ENCODE measurements at regions not wholly inside any gene's neighbourhood (a gene's known extent, or its start where the extent isn't known, plus 50 kb on each side); places are given as distances from the start of the nearest gene placed in this dataset.

GRCh38 chr3:87615506-87615905 lies 339.1 kb upstream of the POU1F1 start:
- H3K36me3 ChIP-seq (ENCODE audit: insufficient read depth, low read length) = no peaks in the 10 kb centered on the region
- no peak overlapping the region for H3K4me3 ChIP-seq (ENCODE audit: low read depth in 1 of 2, low read length in 2 of 2)
- H3K27me3 ChIP-seq (ENCODE audit: insufficient read depth, low read length, poor library complexity) = no peaks in the 10 kb centered on the region
- H4K20me1 ChIP-seq (ENCODE audit: insufficient read depth, low read length) = no peaks in the 10 kb centered on the region
- ATAC-seq (ENCODE audit: insufficient read depth, low read depth) = no peak
- H3K4me1 ChIP-seq (ENCODE audit: insufficient read depth, low read length) = no peaks in the 10 kb centered on the region
- H2AFZ ChIP-seq (ENCODE audit: low read depth, low read length) = no peak overlapping the region
- no peak for DNase-seq
- no peak overlapping the region for H3K27ac ChIP-seq (ENCODE audit: low read length)
- H3K4me2 ChIP-seq (ENCODE audit: insufficient read depth, low read length) = no peak overlapping the region
- H3K9ac ChIP-seq (ENCODE audit: low read depth, low read length) = no peak overlapping the region
- H3K79me2 ChIP-seq (ENCODE audit: insufficient read depth, low read length) = no peaks in the 10 kb centered on the region
- TF ChIP-seq CTCF (IDR thresholded peaks at IDR 0.05; ENCODE audit: borderline replicate concordance, extremely low read depth, low read length, poor library complexity, severe bottlenecking) = no peak
- TF ChIP-seq EZH2 (IDR thresholded peaks at IDR 0.05; ENCODE audit: borderline replicate concordance, low read depth, low read length, severe bottlenecking) = no peak
- H3K9me3 ChIP-seq (ENCODE audit: insufficient read depth, low read length, severe bottlenecking) = peaks cover 12% of the 10 kb centered on the region

- peaks cover 12% of the 10 kb centered on the region for H3K9me3 ChIP-seq (ENCODE audit: insufficient read depth, low read length, severe bottlenecking)
- no peaks in the 10 kb centered on the region for H3K36me3 ChIP-seq (ENCODE audit: insufficient read depth, low read length)
- H3K4me1 ChIP-seq (ENCODE audit: insufficient read depth, low read length) = no peaks in the 10 kb centered on the region
- ATAC-seq (ENCODE audit: insufficient read depth, low read depth) (no peak), DNase-seq (no peak)
- no peaks in the 10 kb centered on the region for H4K20me1 ChIP-seq (ENCODE audit: insufficient read depth, low read length)
- no peaks in the 10 kb centered on the region for H3K79me2 ChIP-seq (ENCODE audit: insufficient read depth, low read length)
- no peak overlapping the region for H3K9ac ChIP-seq (ENCODE audit: low read depth, low read length)
- no peak overlapping the region for H2AFZ ChIP-seq (ENCODE audit: low read depth, low read length)
- H3K4me2 ChIP-seq (ENCODE audit: insufficient read depth, low read length) = no peak overlapping the region
- no peak overlapping the region for H3K27ac ChIP-seq (ENCODE audit: low read length)
- no peak overlapping the region for H3K4me3 ChIP-seq (ENCODE audit: low read depth in 1 of 2, low read length in 2 of 2)
- H3K27me3 ChIP-seq (ENCODE audit: insufficient read depth, low read length, poor library complexity) = no peaks in the 10 kb centered on the region
- TF ChIP-seq CTCF (IDR thresholded peaks at IDR 0.05; ENCODE audit: borderline replicate concordance, extremely low read depth, low read length, poor library complexity, severe bottlenecking) = no peak
- no peak for TF ChIP-seq EZH2 (IDR thresholded peaks at IDR 0.05; ENCODE audit: borderline replicate concordance, low read depth, low read length, severe bottlenecking)
These were observed 338.6 kb upstream of the POU1F1 start for GRCh38 chr3:87614998-87615397.

GRCh38 chr3:87607234-87607633 lies 330.9 kb upstream of the POU1F1 start:
- Histone ChIP-seq H3K4me2 (ENCODE audit: insufficient read depth, low read length) (no peak overlapping the region), H3K4me3 (ENCODE audit: low read depth in 1 of 2, low read length in 2 of 2) (no peak overlapping the region), H3K4me1 (ENCODE audit: insufficient read depth, low read length) (no peaks in the 10 kb centered on the region), H2AFZ (ENCODE audit: low read depth, low read length) (no peak overlapping the region), H3K9me3 (ENCODE audit: insufficient read depth, low read length, severe bottlenecking) (no peaks in the 10 kb centered on the region), H4K20me1 (ENCODE audit: insufficient read depth, low read length) (no peaks in the 10 kb centered on the region), H3K27ac (ENCODE audit: low read length) (no peak overlapping the region), H3K79me2 (ENCODE audit: insufficient read depth, low read length) (no peaks in the 10 kb centered on the region), H3K27me3 (ENCODE audit: insufficient read depth, low read length, poor library complexity) (no peaks in the 10 kb centered on the region), H3K36me3 (ENCODE audit: insufficient read depth, low read length) (no peaks in the 10 kb centered on the region), H3K9ac (ENCODE audit: low read depth, low read length) (no peak overlapping the region)
- no peak for ATAC-seq (ENCODE audit: insufficient read depth, low read depth)
- no peak for DNase-seq
- TF ChIP-seq EZH2 (IDR thresholded peaks at IDR 0.05; ENCODE audit: borderline replicate concordance, low read depth, low read length, severe bottlenecking) = no peak
- TF ChIP-seq CTCF (IDR thresholded peaks at IDR 0.05; ENCODE audit: borderline replicate concordance, extremely low read depth, low read length, poor library complexity, severe bottlenecking) = no peak

- no peak for DNase-seq
- H3K4me1 ChIP-seq (ENCODE audit: insufficient read depth, low read length) = no peaks in the 10 kb centered on the region
- no peak overlapping the region for H3K27ac ChIP-seq (ENCODE audit: low read length)
- no peak overlapping the region for H3K4me3 ChIP-seq (ENCODE audit: low read depth in 1 of 2, low read length in 2 of 2)
- no peak overlapping the region for H2AFZ ChIP-seq (ENCODE audit: low read depth, low read length)
- TF ChIP-seq EZH2 (IDR thresholded peaks at IDR 0.05; ENCODE audit: borderline replicate concordance, low read depth, low read length, severe bottlenecking) (no peak), CTCF (IDR thresholded peaks at IDR 0.05; ENCODE audit: borderline replicate concordance, extremely low read depth, low read length, poor library complexity, severe bottlenecking) (no peak)
- no peak overlapping the region for H3K4me2 ChIP-seq (ENCODE audit: insufficient read depth, low read length)
- H4K20me1 ChIP-seq (ENCODE audit: insufficient read depth, low read length) = no peaks in the 10 kb centered on the region
- no peaks in the 10 kb centered on the region for H3K9me3 ChIP-seq (ENCODE audit: insufficient read depth, low read length, severe bottlenecking)
- no peak for ATAC-seq (ENCODE audit: insufficient read depth, low read depth)
- H3K27me3 ChIP-seq (ENCODE audit: insufficient read depth, low read length, poor library complexity) = no peaks in the 10 kb centered on the region
- no peaks in the 10 kb centered on the region for H3K36me3 ChIP-seq (ENCODE audit: insufficient read depth, low read length)
- H3K9ac ChIP-seq (ENCODE audit: low read depth, low read length) = no peak overlapping the region
- no peaks in the 10 kb centered on the region for H3K79me2 ChIP-seq (ENCODE audit: insufficient read depth, low read length)
These were observed 319.4 kb upstream of the POU1F1 start for GRCh38 chr3:87595798-87596197.

Data from DND-41 (cell line).